Activated CD8-positive, alpha-beta memory T cell treated with anti-CD3 and anti-CD28 coated beads for 24 hours (primary cell): ENCODE measurements at regions not wholly inside any gene's neighbourhood (a gene's known extent, or its start where the extent isn't known, plus 50 kb on each side); places are given as distances from the start of the nearest gene placed in this dataset.

Experiments used
- DNase-seq: peaks from one replicate; pipeline ENCODE4 v3.0.0-alpha.2; 2020

DNA sequence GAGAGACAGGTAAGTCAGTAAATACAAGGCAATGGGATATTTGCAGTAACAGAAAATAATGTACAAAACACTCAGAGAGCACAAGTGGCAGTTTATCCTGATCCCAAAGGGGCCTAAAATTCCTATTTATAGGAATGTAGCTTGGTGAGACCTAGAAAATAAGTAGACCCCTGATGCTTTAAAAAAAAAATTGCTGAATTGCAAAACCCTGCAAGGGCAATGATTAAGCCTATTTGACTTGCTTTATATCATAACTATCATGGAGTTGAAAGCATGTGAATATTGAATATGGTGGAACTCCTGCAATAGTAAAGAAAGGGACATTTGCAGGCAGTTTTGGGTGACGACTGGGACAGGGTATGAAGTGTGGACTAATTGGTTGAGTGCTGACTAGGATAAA, 101.9 kb upstream of the C1orf21 start:
- DNase-seq: no peak

DNA sequence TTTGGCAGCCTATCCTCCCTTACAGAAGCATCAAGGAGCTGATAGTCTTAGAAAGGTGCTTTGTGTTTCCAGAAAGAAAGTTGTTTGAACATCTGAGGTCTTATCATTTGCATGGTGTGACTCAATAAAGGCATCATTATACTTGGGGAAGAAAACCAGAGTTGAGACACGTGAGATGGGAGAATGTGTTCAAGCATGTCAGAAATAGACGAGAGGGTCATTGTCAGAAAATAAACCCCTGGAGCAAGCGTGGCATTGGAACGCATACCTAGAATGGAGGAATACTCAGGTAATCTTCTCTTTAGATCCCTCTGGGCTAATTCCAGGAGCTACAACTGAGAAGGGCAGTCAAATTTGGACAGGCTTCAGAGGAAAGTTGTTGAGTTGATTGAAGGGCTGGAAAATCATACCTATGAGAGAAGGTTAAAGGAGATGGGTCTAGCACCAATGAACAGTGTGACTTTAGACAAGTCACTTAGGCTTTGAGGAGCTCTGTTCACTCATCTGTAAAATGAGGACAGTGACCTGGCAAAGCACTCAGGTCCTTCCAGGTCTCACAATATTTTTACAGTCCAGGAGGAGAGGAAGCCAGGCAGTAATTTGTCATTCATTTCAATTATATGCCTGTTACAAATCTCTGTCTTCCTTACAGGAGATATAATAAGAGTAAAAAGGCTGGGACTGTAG, 101.3 kb upstream of the C1orf21 start:
- DNase-seq: no peak

DNA sequence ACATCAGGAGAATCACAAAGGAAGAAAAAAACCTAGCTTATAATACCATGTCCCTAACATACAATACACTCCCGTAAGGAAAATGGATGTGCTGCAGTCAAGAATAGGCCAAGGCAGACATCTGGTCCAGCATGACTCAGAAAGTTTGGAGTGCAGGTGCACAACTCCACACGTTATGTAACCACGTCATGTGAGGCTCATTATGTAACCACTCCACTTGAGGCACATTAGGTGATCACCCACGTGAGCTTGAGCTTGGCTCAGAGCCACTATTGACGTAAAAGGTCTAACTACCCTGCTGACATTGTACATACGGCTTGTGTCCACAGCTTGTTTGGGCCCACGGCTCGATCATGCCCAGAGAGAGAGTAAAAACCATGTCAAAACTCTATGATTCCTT, 99.8 kb upstream of the C1orf21 start:
- no peak for DNase-seq

DNA sequence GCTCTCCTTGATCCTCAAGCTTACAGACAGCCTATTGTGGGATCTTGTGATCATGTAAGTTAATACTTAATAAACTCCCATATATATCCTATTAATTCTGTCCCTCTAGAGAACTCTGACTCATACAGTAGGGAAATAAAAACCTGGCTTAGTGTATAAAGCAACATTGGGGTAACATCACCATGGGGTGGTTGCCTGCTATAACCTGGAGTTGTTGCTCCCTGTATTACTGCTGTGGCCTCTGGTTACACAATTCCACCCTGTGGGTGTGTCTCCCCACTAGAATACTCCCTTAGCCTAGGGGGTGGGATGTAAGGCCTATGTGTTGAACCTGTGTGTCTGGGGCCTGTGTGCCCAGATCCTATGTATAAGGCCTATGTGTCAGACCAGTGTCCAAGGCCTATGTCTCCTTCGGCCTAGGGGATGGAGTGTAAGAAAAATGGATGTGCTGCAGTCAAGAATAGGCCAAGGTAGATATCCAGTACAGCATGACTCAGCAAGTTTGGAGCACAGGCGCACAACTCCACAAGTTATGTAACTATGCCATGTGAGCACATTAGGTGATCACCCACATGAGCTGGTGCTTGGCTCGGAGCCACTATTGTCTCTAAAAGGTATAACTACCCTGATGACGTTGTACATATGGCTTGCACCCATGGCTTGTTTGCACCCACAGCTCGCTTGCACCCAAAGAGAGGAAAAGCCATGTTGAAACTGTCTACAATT, 96.8 kb upstream of the C1orf21 start:
- no peak for DNase-seq

DNA sequence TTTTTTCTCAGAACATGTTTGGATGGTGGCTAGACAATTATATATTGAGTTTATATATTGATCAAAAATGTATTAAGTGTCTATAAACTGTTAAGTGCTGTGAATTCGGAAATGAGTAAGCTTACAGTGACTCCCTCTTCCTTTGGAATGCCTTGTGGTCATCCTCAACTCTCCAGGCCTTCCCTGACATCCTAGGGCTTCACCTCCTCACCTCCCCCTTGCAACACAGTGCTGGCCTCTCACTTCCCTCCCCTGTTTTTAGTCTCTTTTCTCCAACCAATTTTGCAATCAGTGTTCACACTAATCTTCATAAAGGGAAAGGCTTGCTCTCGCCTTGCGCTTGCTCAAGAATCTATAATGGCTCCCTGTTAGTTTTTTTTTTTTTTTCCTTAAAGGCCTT, 95.1 kb upstream of the C1orf21 start:
- no peak for DNase-seq

DNA sequence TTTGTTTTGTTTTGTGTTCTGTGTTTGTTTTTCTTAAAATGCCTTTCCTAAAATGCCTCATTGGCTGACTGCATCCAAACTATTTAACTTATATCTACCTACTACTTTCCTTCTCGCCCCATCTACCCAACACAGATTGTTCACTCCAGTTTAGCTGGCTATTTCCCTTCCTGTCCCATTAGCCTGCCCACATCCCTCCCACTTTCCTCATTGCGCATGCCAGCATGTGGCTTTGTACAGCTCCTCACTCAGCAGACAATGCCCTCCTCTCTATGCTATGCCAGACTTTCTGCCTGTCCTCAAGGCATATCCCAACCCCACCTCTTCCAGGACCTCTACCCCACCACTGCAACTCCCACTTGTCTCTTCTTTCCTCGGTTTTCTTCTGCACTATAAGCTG, 94.7 kb upstream of the C1orf21 start:
- DNase-seq: no peak

DNA sequence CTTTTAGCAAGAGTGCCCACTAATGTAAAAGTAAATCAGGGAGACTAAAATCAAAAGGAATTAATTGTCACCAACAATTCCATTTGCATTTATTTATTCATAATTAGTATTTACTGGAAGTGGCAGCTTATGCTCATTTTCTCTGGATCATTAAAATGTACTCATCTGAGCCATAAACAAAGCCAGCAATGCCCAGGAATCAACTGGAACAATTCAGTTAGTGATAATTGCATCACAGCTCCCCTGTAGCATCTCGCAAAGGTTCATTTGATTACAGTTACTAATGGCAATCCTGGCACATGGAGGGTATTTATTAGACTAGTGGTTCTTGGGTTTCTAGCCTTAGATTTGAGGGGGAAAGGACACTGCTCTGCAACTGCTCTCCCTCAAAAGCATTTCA, 92.7 kb upstream of the C1orf21 start:
- no peak for DNase-seq

DNA sequence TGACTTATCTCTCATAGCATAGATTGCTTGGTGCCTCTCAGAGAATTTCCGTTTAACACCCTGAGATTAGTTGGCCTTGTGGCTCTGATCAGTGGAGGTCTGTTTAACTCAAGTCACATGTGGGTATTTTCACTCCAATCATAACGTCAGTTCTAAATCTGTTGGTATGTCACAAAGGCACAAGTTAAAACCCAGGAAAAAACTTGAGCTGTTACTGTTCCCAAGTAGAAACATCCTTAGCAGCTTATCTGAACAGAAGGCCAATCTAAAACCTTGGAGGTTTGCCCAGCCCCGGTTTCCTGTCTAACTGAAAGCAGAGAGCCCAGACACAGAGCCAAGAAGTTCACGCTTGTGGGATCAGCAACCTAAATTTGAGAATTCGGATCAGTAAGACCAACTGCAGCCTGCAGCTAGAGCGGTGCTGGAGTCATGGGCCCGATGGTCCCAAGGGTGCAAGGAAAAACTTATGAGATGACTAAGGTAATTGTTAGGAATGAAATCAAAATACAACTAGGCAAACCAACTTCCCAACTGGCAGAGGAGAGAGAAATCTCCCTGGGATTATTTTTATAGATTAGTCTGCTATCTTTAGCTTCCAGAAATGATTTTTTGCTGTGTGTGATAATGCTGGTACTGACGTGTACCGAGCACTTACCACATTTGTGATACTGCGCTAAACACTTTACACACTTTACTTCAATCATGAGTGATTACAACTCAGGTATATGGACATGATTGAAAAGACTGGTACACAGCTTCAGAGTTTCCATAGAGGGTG, 90.2 kb upstream of the C1orf21 start:
- DNase-seq: no peak

DNA sequence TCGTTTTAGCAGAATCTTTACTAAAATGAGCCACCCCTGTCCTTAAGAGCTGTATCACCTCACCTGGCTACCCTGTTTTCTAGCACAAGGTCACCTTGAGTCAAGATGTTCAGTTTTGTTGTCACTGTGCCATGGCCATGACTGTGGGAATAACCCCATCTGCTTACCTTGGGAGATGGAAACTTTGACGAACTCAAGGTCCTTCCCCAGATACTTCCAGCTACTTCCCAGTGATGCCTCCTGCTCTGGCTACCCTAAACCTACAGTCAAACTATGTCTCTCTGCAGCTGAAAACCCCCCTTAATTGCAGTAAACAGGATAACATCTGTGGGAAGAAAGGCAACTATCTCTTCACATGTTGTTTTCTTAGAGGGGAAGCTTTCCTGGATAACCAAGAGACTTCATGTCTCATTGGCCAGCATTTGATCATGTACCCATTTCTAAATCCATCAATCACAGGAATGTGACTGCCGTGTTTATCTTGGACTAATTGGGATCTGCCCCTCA, 89.5 kb upstream of the C1orf21 start:
- DNase-seq: no peak

DNA sequence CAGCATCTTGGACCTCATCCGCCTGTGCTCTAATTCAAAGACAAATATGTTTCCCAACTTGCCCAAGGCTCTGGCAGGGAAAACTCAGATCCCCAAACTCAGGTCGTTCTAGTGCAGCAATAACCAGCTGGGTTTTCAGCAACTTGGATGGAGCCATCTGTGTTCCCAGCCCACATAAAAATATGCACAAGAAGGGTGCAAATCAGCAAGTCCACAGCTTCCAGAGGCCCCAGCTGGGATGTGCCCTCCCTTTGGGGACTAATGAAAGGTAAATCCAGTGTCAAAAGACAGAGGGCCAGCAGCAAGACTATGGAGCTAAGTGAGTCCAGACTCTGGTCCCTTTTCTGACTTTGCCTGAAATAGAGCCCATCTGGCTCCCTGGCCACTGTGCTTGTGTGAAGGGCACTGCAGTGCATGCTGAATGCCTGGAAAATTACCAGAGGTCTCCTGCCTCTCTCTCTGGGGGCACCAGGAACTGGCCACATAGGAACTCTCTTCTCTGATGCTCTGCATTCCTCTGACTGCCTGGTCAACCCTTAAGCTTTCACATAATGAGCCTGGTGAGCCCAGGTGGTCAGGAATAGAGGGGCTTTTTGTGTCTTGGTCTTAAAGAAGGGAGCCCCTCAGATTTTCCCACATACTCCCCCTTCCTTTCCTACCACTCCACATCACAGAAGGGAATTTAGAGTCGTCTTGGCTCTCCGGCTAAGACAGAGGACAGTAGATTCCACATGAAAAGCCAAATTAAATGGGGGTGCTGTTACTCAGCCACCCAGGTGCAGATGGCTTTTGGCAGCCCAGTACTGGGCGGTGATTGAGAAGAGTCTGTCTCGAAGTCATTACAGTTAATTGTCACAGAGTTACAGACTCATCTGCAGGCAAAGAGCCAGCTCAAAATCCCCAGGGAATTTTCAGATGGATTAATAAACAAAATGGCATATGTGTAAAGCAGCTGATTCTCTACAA, 88.1 kb upstream of the C1orf21 start:
- no peak for DNase-seq

DNA sequence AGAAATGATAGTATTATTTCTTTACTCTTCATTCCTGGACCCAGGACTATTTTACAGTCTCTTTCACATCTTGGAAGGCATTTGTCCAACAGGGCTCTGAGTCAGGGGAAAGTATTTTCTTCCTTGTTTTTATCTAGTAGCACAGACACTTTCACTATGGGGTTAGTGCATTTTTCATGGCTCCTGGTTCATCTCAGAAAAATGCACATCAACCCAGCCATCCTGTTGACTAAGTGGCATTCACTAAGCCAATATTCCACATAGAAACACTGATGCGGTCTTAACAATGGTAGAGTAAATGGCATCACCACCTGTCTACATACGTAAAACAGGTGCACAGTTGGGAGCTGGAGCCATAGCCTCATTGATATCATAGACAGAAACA, 87.4 kb upstream of the C1orf21 start:
- no peak for DNase-seq

DNA sequence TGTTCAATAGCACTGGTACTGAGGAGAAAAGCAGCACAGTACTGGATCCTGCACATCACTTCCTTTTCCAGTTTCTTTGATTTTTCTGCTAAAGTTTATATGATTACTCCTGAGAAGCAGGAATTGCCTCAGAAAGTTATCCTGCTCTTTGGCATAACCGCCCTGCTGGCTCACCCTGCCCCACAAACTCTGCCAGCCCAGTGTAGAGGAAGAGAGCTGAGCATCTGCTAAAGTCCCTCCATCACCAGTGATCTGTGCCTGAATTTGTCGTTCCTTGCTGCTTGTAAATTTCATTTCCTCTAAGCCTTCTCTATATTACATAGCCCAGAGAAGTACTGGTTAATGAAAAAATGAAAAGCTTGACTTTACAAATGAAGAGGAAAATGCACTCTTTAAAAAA, 87.0 kb upstream of the C1orf21 start:
- DNase-seq: no peak

DNA sequence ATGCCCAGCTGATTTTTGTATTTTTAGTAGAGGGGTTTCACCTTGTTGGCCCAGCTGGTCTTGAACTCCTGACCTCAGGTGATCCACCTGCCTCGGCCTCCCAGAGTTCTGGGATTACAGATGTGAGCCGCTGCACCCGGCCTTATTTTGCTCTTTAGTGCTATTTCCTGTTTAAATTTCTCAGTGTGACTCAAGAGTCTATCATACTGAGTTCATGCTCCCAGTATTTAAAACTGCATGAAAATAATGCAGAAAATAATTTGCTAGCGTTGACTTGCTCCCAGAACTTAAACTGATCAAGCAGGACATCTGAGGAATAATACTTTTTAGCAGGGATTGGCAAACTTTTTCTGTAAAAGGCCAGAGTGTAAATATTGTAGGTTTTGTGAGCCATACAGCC, 86.4 kb upstream of the C1orf21 start:
- DNase-seq: no peak

DNA sequence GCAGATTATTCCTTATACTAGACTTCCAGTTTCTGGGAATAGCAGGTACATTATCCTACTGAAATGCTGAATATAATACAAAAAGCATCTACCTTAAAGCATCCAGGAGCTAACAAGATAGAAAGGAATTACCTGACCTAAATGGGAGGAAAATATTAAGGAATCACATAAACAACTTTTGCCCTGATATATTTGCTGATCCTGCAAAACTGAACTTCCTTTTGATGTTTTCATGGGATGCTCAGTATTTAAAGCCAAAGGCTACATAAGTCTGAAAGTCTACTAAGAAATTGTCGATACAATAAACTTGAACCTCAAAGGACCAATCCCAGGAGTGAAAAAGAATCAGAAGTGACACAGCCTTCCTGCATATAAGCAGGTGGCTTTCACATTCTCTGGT, 85.6 kb upstream of the C1orf21 start:
- no peak for DNase-seq

DNA sequence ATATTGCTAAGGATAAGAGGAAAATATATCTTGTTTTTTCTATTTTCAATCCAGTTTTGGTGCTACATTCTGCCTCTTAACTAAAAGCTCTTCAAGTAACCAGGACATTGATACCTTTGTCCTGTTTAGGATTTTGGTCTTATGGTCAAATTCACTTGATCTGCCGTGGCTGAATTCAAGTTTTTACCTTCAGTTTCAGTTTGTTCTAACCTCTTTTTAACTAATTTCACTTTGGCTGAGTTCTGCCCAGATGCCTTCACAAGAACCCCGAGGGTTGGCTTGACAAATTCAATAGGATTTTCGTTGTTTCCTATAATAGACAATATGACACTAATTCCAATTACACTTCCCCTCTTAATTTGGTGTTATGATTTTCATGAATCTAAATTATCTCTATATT, 84.5 kb upstream of the C1orf21 start:
- no peak for DNase-seq

DNA sequence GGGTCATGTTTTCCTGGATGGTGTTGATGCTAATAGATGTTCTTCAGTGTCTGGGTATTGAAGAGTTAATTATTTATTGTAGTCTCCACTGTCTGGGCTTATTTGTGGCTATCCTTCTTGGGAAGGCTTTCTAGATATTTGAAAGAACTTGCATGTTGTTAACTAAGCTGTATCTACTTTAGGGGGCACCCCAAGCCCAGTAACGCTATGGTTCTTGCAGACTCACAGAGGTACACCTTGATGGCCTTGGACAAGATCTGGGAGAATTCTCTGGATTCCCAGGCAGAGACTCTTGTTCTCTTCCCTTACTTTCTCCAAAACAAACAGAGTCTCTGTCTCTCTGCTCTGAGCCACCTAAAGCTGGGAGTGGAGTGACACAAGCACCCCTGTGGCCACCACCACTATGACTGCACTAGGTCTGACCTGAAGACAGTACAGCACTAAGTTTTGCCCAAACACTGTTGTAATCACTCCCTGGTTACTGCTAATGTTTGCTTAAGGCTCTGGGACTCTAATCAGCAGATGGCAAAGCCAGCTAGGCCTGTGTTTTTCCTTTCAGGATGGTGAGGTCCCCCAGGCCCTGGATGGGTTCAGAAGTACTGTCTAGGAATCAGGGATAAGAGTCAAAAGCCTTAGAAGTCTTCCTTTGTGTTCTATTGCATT, 76.5 kb upstream of the C1orf21 start:
- DNase-seq: no peak

DNA sequence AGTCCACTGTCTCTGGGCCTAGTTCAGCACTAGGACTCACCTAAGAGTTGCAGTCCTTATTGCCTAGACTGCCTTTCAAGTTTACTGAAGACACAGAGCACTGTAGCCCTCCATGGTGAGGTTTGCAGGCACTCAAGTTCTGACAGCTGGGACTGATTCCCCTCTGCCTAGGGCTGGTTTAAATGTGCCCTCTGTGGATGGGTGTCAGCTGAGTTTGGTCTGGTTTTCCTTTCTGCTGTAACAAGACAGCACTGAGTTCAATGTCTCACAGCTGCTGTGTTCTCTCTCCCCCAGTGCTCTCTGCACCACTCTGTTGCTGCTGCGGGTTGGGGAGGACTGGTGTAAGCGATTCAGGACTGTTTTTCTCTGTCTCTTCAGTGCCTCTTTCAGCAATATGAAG, 75.2 kb upstream of the C1orf21 start:
- no peak for DNase-seq

DNA sequence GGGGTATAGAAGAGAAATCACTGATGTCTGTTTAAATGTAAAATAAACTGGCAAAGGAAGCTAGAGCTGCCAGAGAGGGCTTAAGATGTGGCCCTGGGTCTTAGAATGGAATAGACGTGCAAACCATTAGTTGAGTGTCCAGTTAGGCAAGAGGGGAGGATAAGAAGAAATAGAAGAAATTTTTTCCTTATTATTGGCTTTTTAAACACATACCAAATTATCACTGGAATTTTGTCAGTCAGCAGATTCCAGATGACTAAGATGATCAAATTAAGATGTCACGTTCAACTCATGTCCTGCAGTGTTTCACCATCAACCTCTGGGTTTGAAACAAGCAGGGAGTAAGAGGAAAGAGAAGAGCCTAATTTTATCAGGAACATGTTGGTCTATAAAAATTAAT, 71.6 kb upstream of the C1orf21 start:
- DNase-seq: no peak

DNA sequence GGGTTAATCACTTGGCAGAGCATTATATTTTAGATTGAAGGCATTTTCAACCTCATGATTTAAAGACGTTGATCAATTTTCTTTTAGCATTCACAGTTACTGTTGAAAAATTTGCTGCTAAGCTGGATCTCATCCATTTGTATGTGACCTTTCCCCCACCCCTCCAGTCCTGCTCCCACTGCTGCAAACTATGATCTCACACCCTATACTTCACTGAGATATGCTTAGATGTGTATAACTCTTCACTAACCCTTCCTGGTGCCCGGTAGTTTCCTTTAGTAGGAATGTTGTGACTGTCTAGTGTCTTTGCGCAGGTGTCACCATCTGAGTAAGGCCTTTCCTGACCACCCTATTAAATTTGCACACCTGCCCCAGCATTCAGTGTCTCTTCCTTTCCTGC, 67.0 kb upstream of the C1orf21 start:
- DNase-seq: no peak

DNA sequence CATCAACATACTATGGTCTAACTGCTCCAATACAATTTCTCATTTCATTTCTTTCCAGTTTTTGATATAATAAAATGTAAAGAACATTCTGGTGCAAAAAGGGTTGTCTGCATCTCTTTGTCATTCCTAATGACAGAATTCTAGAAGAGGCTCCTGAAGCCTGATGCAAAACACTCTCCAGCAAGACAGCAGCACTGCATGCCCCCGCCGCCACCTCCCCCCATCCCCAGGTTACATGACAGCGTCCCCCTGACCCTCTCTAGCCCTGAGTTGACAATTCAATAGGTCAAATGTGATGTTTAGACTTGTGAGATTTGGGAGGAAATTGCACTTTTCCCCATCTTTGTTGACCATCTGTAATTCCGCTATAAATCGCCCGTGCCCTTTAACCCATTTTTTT, 64.6 kb upstream of the C1orf21 start:
- no peak for DNase-seq

DNA sequence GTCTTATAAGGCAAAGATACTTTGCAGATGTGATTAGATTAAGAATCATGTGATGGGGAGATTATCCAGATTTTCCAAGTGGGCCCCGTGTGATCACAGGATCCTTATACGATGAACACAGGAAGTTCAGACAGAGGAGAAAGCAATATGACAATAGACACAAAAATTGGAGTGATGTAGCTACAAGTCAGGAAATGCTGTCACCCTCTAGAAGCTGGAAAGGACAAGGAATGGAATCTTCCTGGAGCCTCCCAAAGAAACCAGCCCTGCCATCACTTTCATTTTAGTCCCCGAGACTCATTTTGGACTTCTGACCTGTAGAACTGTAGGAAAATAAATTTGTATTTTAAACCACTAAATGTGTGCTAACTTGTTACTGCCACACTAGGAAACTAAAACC, 61.9 kb upstream of the C1orf21 start:
- DNase-seq: no peak

DNA sequence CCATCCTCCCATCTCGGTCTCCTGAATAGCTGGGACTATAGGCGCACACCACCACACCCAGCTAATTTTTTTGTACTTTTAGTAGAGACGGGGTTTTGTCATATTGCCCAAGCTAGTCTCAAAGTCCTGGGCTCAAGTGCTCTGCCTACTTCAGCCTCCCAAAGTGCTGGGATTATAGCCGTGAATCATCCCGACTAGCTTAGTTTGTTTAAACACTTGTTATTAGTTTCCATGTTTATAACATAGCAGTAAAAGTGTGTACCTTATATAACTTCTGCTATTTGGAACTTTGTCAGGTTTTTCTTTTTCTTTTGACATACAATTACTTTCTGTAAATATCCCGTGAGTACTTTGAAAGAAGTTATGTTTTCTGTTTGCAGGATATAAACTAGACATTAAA, 60.6 kb upstream of the C1orf21 start:
- DNase-seq: no peak
